ENCODE measurements at regions not wholly inside any gene's neighbourhood (a gene's known extent, or its start where the extent isn't known, plus 50 kb on each side); places are given as distances from the start of the nearest gene placed in this dataset.
"Not testable (repeated sequence)": the region's sequence is repeated elsewhere in the genome, so short reads cannot be mapped to it uniquely, and the experiment has no call there.

- no peak for DNase-seq
Observed at GRCh38 chr14:29982171-29982570, 54.5 kb upstream of the PRKD1 start.

GRCh38 chr14:29982993-29983392 lies 55.3 kb upstream of the PRKD1 start:
- no peak for DNase-seq

GRCh38 chr14:29990344-29990857 lies 62.8 kb upstream of the PRKD1 start:
- DNase-seq, result not testable (repeated sequence)

- no peak for DNase-seq
Observed at GRCh38 chr14:29990993-29991392, 63.3 kb upstream of the PRKD1 start.

- no peak for DNase-seq
Observed at GRCh38 chr14:29993143-29993542, 65.5 kb upstream of the PRKD1 start.

- DNase-seq, result no peak
Observed at GRCh38 chr14:29999013-29999539, 71.4 kb upstream of the PRKD1 start.

- DNase-seq, result no peak
Observed at GRCh38 chr14:30002859-30003258, 75.2 kb upstream of the PRKD1 start.

GRCh38 chr14:30005114-30005808 lies 77.6 kb upstream of the PRKD1 start:
- DNase-seq, result no peak

GRCh38 chr14:30006695-30007094 lies 79.0 kb upstream of the PRKD1 start:
- DNase-seq, result no peak

- no peak for DNase-seq
Observed at GRCh38 chr14:30015489-30015888, 87.8 kb upstream of the PRKD1 start.

GRCh38 chr14:30016002-30016401 lies 88.4 kb upstream of the PRKD1 start:
- DNase-seq, result no peak

- no peak for DNase-seq
Observed at GRCh38 chr14:30017370-30017993, 89.8 kb upstream of the PRKD1 start.

- no peak for DNase-seq
Observed at GRCh38 chr14:30020271-30020670, 92.6 kb upstream of the PRKD1 start.

GRCh38 chr14:30020687-30021086 lies 93.0 kb upstream of the PRKD1 start:
- no peak for DNase-seq

- DNase-seq, result not testable (repeated sequence)
Observed at GRCh38 chr14:30023350-30023749, 95.7 kb upstream of the PRKD1 start.

- DNase-seq, result no peak
Observed at GRCh38 chr14:30034152-30034551, 106.5 kb upstream of the PRKD1 start.

GRCh38 chr14:30035361-30035760 lies 107.7 kb upstream of the PRKD1 start:
- no peak for DNase-seq

- no peak for DNase-seq
Observed at GRCh38 chr14:30045720-30046119, 118.1 kb upstream of the PRKD1 start.

GRCh38 chr14:30053103-30053502 lies 125.5 kb upstream of the PRKD1 start:
- no peak for DNase-seq

GRCh38 chr14:30054201-30054600 lies 126.6 kb upstream of the PRKD1 start:
- DNase-seq, result no peak

GRCh38 chr14:30058401-30058800 lies 130.8 kb upstream of the PRKD1 start:
- DNase-seq, result no peak

GRCh38 chr14:30063746-30064145 lies 136.1 kb upstream of the PRKD1 start:
- no peak for DNase-seq

GRCh38 chr14:30064454-30064853 lies 136.8 kb upstream of the PRKD1 start:
- no peak for DNase-seq

- no peak for DNase-seq
Observed at GRCh38 chr14:30069536-30069935, 141.9 kb upstream of the PRKD1 start.
